ENCODE measurements at regions not wholly inside any gene's neighbourhood (a gene's known extent, or its start where the extent isn't known, plus 50 kb on each side); places are given as distances from the start of the nearest gene placed in this dataset.
"Not testable (repeated sequence)": the region's sequence is repeated elsewhere in the genome, so short reads cannot be mapped to it uniquely, and the experiment has no call there.

DNA sequence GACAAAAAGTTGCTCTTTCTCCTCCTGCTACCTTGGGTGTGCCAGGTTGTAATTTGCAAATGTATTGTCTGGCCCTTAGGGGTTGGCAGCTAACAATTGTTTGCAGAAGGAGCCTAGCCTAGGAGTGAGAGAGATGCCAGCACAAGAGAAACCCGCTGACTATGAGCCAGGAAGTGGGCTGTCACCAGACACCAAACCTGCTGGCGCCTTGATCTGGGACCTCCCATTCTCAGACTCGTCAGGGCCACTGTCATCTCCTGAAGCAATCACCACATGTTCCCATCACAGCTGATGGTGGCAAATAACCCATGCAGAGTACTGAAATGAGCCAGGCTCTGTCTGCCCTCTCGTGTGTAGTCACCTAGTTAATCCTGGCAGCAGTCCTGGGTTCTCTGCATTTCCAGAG lies 406.4 kb upstream of the NPAP1 start:
- Histone ChIP-seq H3K27me3 (ENCODE audit: insufficient read depth, low read length) (no peaks in the 10 kb centered on the region), H3K79me2 (ENCODE audit: insufficient read depth, low read length) (no peaks in the 10 kb centered on the region), H2AFZ (ENCODE audit: low read depth, low read length) (no peak overlapping the region), H3K9me3 (ENCODE audit: insufficient read depth, low read depth, low read length) (no peaks in the 10 kb centered on the region), H4K20me1 (ENCODE audit: insufficient read depth, low read length) (no peaks in the 10 kb centered on the region), H3K4me2 (ENCODE audit: low read length) (no peak overlapping the region), H3K27ac (ENCODE audit: low read depth, low read length) (no peak overlapping the region), H3K4me1 (ENCODE audit: insufficient read depth, low read length) (no peaks in the 10 kb centered on the region), H3K4me3 (ENCODE audit: insufficient read depth, low read depth, low read length) (no peak overlapping the region), H3K36me3 (ENCODE audit: insufficient read depth, low read length) (no peaks in the 10 kb centered on the region), H3K9ac (ENCODE audit: low read length) (no peak overlapping the region)
- no peak for DNase-seq (ENCODE audit: low read depth)
- Mint-ChIP-seq H3K27me3 (ENCODE audit: low read depth, unreplicated experiment) (no peaks in the 10 kb centered on the region), H3K9me3 (ENCODE audit: unreplicated experiment) (peaks cover 2% of the 10 kb centered on the region), H3K27ac (ENCODE audit: unreplicated experiment) (no peak overlapping the region), H3K4me1 (ENCODE audit: low read depth, unreplicated experiment) (no peaks in the 10 kb centered on the region), H3K36me3 (ENCODE audit: low read depth, unreplicated experiment) (no peaks in the 10 kb centered on the region), H3K4me3 (ENCODE audit: unreplicated experiment) (no peak overlapping the region)
- FAIRE-seq: no peak
- no peak for TF ChIP-seq EZH2 (IDR thresholded peaks at IDR 0.05; ENCODE audit: insufficient read depth, low read length)
- TF ChIP-seq, protein P1, sequence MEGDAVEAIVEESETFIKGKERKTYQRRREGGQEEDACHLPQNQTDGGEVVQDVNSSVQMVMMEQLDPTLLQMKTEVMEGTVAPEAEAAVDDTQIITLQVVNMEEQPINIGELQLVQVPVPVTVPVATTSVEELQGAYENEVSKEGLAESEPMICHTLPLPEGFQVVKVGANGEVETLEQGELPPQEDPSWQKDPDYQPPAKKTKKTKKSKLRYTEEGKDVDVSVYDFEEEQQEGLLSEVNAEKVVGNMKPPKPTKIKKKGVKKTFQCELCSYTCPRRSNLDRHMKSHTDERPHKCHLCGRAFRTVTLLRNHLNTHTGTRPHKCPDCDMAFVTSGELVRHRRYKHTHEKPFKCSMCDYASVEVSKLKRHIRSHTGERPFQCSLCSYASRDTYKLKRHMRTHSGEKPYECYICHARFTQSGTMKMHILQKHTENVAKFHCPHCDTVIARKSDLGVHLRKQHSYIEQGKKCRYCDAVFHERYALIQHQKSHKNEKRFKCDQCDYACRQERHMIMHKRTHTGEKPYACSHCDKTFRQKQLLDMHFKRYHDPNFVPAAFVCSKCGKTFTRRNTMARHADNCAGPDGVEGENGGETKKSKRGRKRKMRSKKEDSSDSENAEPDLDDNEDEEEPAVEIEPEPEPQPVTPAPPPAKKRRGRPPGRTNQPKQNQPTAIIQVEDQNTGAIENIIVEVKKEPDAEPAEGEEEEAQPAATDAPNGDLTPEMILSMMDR (IDR thresholded peaks at IDR 0.05; ENCODE audit: insufficient read depth, low read depth, low read length): no peak

DNA sequence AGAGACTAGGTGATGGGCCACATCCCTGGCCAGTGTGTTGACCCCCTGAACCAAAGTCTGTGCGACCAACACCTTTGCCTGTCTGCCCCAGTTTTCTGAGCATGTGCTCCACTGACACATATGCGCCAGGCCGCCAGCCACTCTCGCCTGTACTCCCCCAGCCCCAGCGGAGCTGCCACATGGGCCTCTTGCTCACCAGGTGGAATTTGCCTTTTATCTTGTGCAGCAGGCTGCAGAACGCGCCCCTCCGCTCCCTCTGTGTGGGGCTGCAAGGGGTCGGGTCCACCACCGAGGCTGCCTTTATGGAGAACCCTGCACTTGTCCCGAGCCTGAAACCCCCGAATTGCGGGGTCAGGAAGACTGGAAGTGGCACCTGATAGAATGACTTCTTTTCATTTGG lies 405.7 kb upstream of the NPAP1 start:
- Histone ChIP-seq H3K9ac (ENCODE audit: low read length) (no peak overlapping the region), H4K20me1 (ENCODE audit: insufficient read depth, low read length) (no peaks in the 10 kb centered on the region), H2AFZ (ENCODE audit: low read depth, low read length) (no peak overlapping the region), H3K4me3 (ENCODE audit: insufficient read depth, low read depth, low read length) (no peak overlapping the region), H3K27ac (ENCODE audit: low read depth, low read length) (no peak overlapping the region), H3K9me3 (ENCODE audit: insufficient read depth, low read depth, low read length) (no peaks in the 10 kb centered on the region), H3K27me3 (ENCODE audit: insufficient read depth, low read length) (no peaks in the 10 kb centered on the region), H3K36me3 (ENCODE audit: insufficient read depth, low read length) (no peaks in the 10 kb centered on the region), H3K79me2 (ENCODE audit: insufficient read depth, low read length) (no peaks in the 10 kb centered on the region), H3K4me1 (ENCODE audit: insufficient read depth, low read length) (no peaks in the 10 kb centered on the region), H3K4me2 (ENCODE audit: low read length) (no peak overlapping the region)
- H3K4me1 Mint-ChIP-seq (ENCODE audit: low read depth, unreplicated experiment): no peaks in the 10 kb centered on the region
- no peak overlapping the region for H3K4me3 Mint-ChIP-seq (ENCODE audit: unreplicated experiment)
- no peak overlapping the region for H3K27ac Mint-ChIP-seq (ENCODE audit: unreplicated experiment)
- no peaks in the 10 kb centered on the region for H3K36me3 Mint-ChIP-seq (ENCODE audit: low read depth, unreplicated experiment)
- FAIRE-seq (no peak), DNase-seq (ENCODE audit: low read depth) (no peak)
- H3K9me3 Mint-ChIP-seq (ENCODE audit: unreplicated experiment): peaks cover 2% of the 10 kb centered on the region
- TF ChIP-seq, protein P1 (IDR thresholded peaks at IDR 0.05; ENCODE audit: insufficient read depth, low read depth, low read length): no peak
- no peak for TF ChIP-seq EZH2 (IDR thresholded peaks at IDR 0.05; ENCODE audit: insufficient read depth, low read length)
- H3K27me3 Mint-ChIP-seq (ENCODE audit: low read depth, unreplicated experiment): no peaks in the 10 kb centered on the region

DNA sequence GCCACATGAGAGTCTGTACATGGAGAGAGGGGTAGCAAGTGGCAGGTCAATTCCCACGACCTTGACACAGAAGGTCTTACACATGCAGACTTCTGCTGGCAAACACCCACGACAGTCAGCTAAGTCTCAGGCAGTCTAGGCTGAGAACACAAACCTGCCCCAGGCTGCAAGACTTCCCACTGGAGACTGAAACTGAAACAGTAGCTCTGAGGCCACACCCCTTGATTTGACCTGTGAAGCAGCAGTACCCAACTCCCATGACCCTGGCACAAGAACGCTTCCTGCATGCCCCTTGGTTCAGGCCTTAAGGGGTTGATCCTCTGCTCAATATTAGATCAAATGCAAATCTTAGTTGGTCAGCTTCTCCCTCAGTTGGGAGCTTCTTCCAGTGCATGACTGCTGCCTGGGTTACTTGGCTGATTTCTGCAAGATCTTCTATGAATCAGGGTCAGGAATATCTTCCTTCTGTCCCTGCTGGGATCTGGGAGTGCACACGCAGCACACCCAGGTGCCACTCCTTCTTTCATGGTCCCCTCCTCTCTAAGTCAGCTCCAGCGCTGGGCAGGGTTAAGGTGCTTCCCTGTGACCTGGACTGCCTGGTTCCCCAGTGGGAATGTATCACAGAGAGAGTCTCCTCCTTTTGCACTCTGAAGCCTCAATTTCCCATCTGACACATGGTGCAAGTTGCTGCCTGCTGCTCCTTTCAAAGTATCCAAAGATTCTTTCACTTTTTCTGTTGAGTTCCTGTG lies 403.9 kb upstream of the NPAP1 start:
- not testable (repeated sequence) for H3K9ac ChIP-seq (ENCODE audit: low read length); H3K9me3 Mint-ChIP-seq (ENCODE audit: unreplicated experiment)

More for the DNA sequence above, 403.9 kb upstream of the NPAP1 start:
- not testable (repeated sequence) for H2AFZ ChIP-seq (ENCODE audit: low read depth, low read length); H3K27ac ChIP-seq (ENCODE audit: low read depth, low read length); H3K4me3 ChIP-seq (ENCODE audit: insufficient read depth, low read depth, low read length); H3K9me3 ChIP-seq (ENCODE audit: insufficient read depth, low read depth, low read length); H3K4me3 Mint-ChIP-seq (ENCODE audit: unreplicated experiment); H3K27me3 ChIP-seq (ENCODE audit: insufficient read depth, low read length); H3K27me3 Mint-ChIP-seq (ENCODE audit: low read depth, unreplicated experiment); H3K79me2 ChIP-seq (ENCODE audit: insufficient read depth, low read length); H3K4me2 ChIP-seq (ENCODE audit: low read length); H3K36me3 ChIP-seq (ENCODE audit: insufficient read depth, low read length); H3K36me3 Mint-ChIP-seq (ENCODE audit: low read depth, unreplicated experiment); H3K4me1 Mint-ChIP-seq (ENCODE audit: low read depth, unreplicated experiment); FAIRE-seq; DNase-seq (ENCODE audit: low read depth); H3K27ac Mint-ChIP-seq (ENCODE audit: unreplicated experiment); H4K20me1 ChIP-seq (ENCODE audit: insufficient read depth, low read length); H3K4me1 ChIP-seq (ENCODE audit: insufficient read depth, low read length)
